Loucy (cell line): ENCODE measurements at regions not wholly inside any gene's neighbourhood (a gene's known extent, or its start where the extent isn't known, plus 50 kb on each side); places are given as distances from the start of the nearest gene placed in this dataset.

Experiments
- EZH2phosphoT487 ChIP-seq: fragments of 200-600 bp; IDR thresholded peaks from 2 replicates; pipeline ENCODE4 v1.6.1; 2018; ENCODE audit warnings: antibody characterized with exemption, mild to moderate bottlenecking, moderate library complexity, borderline replicate concordance
- TF ChIP-seq, protein P1 (sequence below): fragments of 200-600 bp; sonication (generic); conservative IDR thresholded peaks from 2 replicates; pipeline ENCODE4 v1.5.1; 2014; ENCODE audit warnings: mild to moderate bottlenecking, antibody characterized with exemption, low read length

GRCh38 chr4:11609751-11610150 lies 181.1 kb upstream of the HS3ST1 start:
- TF ChIP-seq, protein P1, sequence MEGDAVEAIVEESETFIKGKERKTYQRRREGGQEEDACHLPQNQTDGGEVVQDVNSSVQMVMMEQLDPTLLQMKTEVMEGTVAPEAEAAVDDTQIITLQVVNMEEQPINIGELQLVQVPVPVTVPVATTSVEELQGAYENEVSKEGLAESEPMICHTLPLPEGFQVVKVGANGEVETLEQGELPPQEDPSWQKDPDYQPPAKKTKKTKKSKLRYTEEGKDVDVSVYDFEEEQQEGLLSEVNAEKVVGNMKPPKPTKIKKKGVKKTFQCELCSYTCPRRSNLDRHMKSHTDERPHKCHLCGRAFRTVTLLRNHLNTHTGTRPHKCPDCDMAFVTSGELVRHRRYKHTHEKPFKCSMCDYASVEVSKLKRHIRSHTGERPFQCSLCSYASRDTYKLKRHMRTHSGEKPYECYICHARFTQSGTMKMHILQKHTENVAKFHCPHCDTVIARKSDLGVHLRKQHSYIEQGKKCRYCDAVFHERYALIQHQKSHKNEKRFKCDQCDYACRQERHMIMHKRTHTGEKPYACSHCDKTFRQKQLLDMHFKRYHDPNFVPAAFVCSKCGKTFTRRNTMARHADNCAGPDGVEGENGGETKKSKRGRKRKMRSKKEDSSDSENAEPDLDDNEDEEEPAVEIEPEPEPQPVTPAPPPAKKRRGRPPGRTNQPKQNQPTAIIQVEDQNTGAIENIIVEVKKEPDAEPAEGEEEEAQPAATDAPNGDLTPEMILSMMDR, result no peak
- no peak for TF ChIP-seq EZH2phosphoT487
